DND-41 (cell line): ENCODE measurements at regions not wholly inside any gene's neighbourhood (a gene's known extent, or its start where the extent isn't known, plus 50 kb on each side); places are given as distances from the start of the nearest gene placed in this dataset.

Experiments used
- CTCF ChIP-seq: IDR thresholded peaks from 2 replicates; pipeline ENCODE4 v1.5.1; 2012; ENCODE audit warnings: borderline replicate concordance, low read length, moderate library complexity, mild to moderate bottlenecking; ENCODE audit not compliant: poor library complexity, severe bottlenecking; ENCODE audit errors: extremely low read depth
- EZH2 ChIP-seq: IDR thresholded peaks from 3 replicates; pipeline ENCODE4 v1.6.1; 2012; ENCODE audit warnings: borderline replicate concordance, low read depth, mild to moderate bottlenecking, moderate library complexity, low read length, inconsistent platforms; ENCODE audit not compliant: severe bottlenecking

- no peak for TF ChIP-seq CTCF
- no peak for TF ChIP-seq EZH2
Measured at GRCh38 chr5:126370796-126371718, 52.2 kb upstream of the GRAMD2B start.
